DMS53 treated with DMSO at 0.1 percent for 48 hours (cell line): ENCODE measurements at regions not wholly inside any gene's neighbourhood (a gene's known extent, or its start where the extent isn't known, plus 50 kb on each side); places are given as distances from the start of the nearest gene placed in this dataset.

Experiments
- DNase-seq: peaks from one replicate; lab custom pipeline; 2025; ENCODE audit not compliant: unreplicated experiment; lab: John Stamatoyannopoulos, UW

GRCh38 chr5:2278825-2279456 lies 396.2 kb upstream of the IRX4 start:
- DNase-seq, result no peak

GRCh38 chr5:2277886-2278285 lies 395.2 kb upstream of the IRX4 start:
- no peak for DNase-seq

- no peak for DNase-seq
Measured at GRCh38 chr5:2276101-2276500, 393.4 kb upstream of the IRX4 start.

GRCh38 chr5:2272755-2273154 lies 390.0 kb upstream of the IRX4 start:
- DNase-seq, result no peak

- DNase-seq, result no peak
Measured at GRCh38 chr5:2272039-2272438, 389.3 kb upstream of the IRX4 start.

- no peak for DNase-seq
Measured at GRCh38 chr5:2271316-2271715, 388.6 kb upstream of the IRX4 start.

- no peak for DNase-seq
Measured at GRCh38 chr5:2270467-2270866, 387.7 kb upstream of the IRX4 start.

GRCh38 chr5:2269656-2270055 lies 386.9 kb upstream of the IRX4 start:
- no peak for DNase-seq

- no peak for DNase-seq
Measured at GRCh38 chr5:2267991-2268390, 385.3 kb upstream of the IRX4 start.

- DNase-seq, result no peak
Measured at GRCh38 chr5:2266641-2267240, 384.0 kb upstream of the IRX4 start.

GRCh38 chr5:2265341-2265740 lies 382.6 kb upstream of the IRX4 start:
- DNase-seq, result no peak

GRCh38 chr5:2263763-2264162 lies 381.0 kb upstream of the IRX4 start:
- DNase-seq, result no peak

- no peak for DNase-seq
Measured at GRCh38 chr5:2262620-2263019, 379.9 kb upstream of the IRX4 start.

- no peak for DNase-seq
Measured at GRCh38 chr5:2261004-2261703, 378.4 kb upstream of the IRX4 start.

GRCh38 chr5:2260211-2261003 lies 377.7 kb upstream of the IRX4 start:
- DNase-seq, result no peak

GRCh38 chr5:2259494-2260107 lies 376.9 kb upstream of the IRX4 start:
- no peak for DNase-seq

- no peak for DNase-seq
Measured at GRCh38 chr5:2258861-2259260, 376.1 kb upstream of the IRX4 start.

GRCh38 chr5:2257326-2258244 lies 374.9 kb upstream of the IRX4 start:
- DNase-seq, result no peak

GRCh38 chr5:2256691-2257280 lies 374.1 kb upstream of the IRX4 start:
- no peak for DNase-seq
